ENCODE measurements at regions not wholly inside any gene's neighbourhood (a gene's known extent, or its start where the extent isn't known, plus 50 kb on each side); places are given as distances from the start of the nearest gene placed in this dataset.

- TF ChIP-seq, protein P1, sequence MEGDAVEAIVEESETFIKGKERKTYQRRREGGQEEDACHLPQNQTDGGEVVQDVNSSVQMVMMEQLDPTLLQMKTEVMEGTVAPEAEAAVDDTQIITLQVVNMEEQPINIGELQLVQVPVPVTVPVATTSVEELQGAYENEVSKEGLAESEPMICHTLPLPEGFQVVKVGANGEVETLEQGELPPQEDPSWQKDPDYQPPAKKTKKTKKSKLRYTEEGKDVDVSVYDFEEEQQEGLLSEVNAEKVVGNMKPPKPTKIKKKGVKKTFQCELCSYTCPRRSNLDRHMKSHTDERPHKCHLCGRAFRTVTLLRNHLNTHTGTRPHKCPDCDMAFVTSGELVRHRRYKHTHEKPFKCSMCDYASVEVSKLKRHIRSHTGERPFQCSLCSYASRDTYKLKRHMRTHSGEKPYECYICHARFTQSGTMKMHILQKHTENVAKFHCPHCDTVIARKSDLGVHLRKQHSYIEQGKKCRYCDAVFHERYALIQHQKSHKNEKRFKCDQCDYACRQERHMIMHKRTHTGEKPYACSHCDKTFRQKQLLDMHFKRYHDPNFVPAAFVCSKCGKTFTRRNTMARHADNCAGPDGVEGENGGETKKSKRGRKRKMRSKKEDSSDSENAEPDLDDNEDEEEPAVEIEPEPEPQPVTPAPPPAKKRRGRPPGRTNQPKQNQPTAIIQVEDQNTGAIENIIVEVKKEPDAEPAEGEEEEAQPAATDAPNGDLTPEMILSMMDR (IDR thresholded peaks at IDR 0.05; ENCODE audit: insufficient read depth, low read length), result no peak
- no peak for TF ChIP-seq REST (IDR thresholded peaks at IDR 0.05; ENCODE audit: insufficient replicate concordance, low read depth)
- no peak for TF ChIP-seq SPI1 (IDR thresholded peaks at IDR 0.05; ENCODE audit: borderline replicate concordance, low read depth)
Observed at GRCh38 chr6:80404889-80405288, 298.4 kb downstream of the BCKDHB start.

All from HL-60 (cell line).